Islet of Langerhans (tissue), 1 donor: ENCODE measurements at regions not wholly inside any gene's neighbourhood (a gene's known extent, or its start where the extent isn't known, plus 50 kb on each side); places are given as distances from the start of the nearest gene placed in this dataset.

Source experiments
- FAIRE-seq: peaks from one replicate; lab custom pipeline; 2011; peaks lifted over from hg19 to GRCh38; lab: Jason Lieb, UNC

DNA sequence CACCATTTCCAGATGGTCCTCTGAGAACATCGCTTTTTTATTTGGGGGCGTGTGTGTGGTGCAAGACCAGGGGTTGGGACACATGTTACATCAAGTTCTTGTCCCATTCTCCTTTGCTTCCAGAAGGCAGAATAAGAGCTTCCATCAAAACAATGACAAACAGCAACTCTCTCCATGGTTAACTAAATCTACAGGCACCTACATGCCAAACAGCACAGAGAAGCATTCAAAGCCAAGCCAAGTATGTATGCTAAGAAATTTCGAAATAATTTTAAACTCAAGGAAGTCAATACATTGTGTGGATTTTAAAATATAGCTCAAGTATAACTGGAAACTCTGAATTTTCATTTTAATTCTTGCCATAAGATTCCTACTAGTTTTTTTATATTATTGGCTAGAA is 105.6 kb downstream of the SEC61B start:
- no peak for FAIRE-seq

DNA sequence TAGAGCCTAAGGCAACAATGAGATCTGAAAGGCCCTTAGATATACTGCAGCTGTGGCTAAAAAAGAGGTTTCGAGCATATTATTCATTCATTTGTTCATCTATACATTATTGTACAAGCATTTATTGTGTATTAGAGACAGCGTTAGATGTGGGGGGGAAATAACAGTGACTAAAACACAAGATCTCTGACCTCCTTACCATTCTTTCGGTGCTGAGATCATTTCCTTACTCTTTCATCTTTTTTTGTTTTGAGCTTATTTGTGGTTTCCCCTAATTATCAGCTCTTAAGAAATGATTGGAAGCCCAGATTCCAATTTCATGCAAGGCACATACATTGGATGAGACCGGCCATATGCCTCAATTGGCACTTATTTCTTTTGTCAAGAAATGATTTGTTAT is 113.2 kb downstream of the SEC61B start:
- FAIRE-seq, result no peak

DNA sequence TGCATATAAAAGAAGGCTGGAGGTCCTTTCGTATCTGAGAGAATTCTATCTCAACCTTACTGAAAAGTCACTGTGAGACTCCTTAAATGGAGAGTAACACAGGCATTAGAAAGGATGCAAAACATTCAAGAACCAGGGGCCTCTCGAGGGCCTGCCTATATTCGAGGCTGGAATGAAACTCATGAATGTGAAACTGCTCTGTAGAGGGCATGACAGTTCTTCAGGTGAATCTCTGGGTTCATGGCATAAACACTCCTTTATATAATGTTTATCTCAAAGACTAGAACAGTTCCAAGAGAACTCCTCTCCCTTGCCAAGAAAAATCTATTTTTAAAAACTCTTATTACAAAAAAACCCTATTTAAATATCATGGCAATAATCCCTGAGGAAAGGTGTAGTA is 113.9 kb downstream of the SEC61B start:
- no peak for FAIRE-seq

DNA sequence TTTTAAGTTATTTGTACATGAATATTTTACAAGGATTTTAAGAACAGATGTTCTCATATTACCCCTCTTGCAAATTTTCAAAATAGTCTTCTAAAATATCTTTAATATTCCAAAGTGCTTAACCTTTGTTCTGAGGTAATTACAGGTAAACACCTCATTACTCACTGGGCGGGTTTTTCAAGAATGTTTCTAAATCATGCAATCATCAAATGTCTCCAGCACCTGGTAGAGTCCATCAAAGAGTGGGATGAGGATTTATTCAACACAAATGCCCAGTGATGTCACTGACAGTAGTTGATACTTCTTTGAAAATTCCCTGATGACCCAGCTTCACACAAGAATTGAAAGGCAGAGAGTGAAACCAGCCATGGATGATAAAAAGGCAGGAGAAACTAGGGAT is 114.4 kb downstream of the SEC61B start:
- FAIRE-seq, result no peak

DNA sequence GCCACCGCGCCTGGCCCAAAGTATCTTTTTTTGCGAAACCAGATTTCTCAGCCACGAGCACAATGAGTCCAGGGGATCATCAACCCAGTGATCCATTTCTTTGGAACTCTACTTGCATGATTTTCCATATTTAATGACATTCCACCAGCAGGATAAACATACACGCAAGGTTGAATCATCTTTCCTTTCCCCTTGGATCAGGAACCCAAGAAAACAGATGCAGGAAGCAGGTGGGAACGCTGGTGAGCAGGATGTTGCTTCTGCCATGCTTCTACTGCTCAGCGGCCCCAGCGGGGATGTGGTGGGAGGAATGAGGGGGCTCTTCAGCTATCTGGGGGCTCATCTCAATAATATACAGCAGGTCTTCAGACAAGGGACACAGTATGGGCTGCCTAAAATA is 118.2 kb downstream of the SEC61B start:
- FAIRE-seq, result no peak

DNA sequence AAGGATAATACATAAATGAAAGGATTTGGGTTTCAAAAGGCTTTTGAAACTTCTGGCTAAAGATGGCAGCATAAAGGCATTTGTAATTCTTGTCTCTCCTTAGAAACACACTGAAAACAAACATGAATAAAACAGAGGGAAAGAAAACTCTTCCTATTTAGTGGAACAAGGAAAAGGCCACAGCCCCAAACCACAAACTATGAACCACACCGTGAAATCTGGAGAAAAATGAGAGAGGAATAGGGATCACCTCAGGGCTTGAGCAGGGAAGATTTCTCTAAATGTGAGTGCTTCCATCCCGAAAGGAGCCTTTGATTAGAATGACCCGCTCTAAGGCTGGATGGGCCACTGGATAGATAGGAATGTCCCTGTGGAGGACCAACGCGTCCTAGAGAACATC is 119.6 kb downstream of the SEC61B start:
- FAIRE-seq, result no peak

DNA sequence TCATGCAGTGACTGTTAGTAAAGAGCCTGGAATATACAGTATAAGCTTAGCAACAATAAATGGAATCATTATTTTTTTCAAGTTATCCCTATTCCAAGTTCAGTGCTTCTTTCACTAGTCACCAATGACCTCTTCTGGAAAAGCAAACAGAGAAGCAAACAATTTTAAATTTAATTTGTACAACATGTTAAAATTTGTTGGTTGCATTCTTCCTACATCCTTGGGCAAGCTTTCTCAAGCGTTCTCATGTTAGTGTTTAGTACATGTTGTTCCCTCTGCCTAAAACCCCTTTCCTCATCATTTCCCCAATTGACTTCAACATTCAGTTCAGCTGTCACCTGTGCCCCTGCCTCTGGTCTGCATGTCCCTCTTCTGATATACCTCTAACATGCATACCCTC is 123.4 kb downstream of the SEC61B start:
- no peak for FAIRE-seq

DNA sequence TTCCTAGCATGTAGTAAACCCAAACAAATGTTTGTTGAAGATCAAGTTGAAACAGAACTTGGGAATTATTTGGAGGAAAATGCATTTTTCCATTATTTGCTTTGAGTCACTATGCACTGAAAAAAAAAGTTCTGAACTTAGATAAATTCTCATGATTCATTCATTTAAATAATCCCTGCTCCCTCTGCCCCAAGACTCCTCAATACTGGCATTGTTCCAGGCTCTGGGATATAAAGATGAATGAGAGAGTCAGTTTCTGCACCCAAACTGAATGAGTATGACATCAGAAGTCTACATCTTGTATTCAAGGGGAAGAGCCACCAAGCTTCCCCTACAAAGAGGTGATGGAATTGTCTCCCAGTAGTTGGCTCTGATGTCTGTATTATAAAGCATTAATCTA is 123.9 kb downstream of the SEC61B start:
- FAIRE-seq, result no peak

DNA sequence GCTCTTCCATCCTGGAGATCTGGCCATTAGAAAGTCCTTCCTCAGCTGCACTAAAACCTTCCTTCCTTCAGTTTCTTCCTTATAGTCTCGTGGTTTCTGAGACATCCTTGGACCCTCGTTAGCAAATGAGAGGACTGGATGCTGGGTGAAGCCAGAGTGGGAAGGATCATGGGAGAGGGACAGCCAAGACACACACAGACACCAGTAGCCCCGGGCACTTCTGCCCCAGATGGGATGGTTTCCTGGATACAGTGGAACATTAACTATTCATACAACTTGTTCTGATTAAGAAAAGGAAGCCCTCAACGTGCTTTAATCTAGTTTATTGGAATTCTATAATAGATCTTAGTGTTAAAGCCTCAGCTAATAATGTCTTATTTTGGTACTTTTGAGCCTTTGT is 125.5 kb downstream of the SEC61B start:
- no peak for FAIRE-seq

DNA sequence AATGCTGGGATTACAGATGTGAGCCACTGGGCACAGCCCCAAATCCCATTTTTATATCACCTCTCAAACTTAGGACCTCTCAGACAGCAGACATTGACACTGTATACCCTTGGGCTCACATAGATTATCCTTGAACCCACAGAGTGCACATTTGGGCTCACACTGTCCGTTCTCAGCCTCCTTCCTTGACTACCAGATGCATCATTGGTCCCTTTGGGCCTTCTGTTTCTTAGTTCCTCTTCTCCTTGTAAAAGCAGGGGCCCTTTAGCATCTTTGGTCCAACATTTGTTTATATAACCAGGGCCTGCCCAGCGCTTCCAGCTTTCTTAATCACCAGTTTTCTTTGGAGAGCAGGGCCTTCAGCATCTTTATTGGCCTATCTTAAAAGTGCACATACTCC is 126.2 kb downstream of the SEC61B start:
- no peak for FAIRE-seq

DNA sequence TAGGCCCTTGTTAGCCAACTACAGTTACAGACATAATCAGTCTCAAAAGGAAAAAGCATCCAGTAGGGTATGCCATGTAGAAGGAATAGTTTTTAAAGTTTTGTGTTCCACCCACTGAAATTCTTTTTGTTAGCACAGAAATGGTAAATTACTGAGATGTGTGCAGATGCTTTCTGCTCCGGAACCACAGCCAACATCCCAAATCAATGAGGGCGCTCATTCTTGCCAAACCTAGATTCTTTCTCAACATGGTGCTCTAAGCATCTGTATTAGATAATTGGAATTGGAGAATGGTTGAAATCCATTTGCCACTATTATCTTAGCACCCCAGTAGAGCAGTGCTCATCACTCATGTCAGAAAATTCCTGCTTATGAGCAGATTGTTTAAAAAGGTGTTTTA is 127.8 kb downstream of the SEC61B start:
- no peak for FAIRE-seq

DNA sequence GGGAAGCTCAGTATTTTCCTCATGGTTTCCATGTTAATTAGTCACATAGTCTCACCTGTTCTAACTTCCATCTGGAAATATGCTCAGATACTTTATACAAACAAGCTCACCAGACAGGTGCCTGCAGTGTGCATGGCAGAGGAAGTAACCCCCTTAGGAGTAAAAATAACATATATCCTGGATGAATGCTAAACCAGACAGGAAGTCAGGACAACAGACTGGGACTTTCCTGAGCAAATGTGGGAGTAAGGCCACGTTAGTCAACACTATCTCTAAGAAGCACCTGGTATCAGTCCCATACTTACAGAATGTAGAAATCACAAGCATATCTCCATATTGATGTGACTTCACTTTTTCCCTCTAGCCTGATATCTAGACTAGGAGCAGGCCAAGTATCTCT is 128.4 kb downstream of the SEC61B start:
- no peak for FAIRE-seq

DNA sequence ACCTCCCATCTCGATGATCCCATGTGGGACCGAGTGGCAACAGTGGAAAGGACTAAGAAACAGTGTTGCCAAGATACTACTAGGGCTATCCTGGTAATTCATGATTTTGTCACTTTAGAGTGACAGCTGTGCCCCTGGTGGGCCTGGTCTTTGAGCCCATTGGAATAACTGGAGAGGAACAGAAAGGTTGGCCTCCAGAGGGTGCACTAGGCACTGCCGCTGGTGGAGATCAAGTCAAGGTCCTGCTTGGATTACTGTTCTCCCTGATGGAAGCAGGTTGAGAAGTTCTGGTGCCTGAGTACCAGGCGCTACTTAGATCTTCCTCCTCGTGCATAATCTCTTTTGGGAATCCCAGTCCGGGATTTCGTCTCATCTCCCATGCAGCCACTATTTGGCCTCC is 129.6 kb downstream of the SEC61B start:
- no peak for FAIRE-seq

DNA sequence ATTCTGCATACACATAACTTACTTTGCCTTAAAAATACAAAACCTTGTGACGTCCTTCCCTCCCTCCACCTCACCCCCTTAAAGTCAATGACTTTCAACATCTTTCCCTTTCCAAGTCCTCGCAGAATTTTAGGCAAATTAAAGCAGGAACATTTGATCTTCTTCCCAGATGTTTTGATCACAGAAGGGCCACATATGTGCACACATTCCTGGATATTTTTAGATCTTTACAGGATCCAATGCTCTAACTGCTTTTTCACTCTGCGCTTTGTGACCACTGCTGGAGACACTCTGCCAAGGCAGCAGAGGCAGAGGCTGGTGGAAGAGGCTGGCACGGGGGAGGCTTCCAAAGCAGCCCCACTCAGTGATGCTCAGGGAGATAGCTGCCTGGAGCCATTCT is 130.7 kb downstream of the SEC61B start:
- no peak for FAIRE-seq

DNA sequence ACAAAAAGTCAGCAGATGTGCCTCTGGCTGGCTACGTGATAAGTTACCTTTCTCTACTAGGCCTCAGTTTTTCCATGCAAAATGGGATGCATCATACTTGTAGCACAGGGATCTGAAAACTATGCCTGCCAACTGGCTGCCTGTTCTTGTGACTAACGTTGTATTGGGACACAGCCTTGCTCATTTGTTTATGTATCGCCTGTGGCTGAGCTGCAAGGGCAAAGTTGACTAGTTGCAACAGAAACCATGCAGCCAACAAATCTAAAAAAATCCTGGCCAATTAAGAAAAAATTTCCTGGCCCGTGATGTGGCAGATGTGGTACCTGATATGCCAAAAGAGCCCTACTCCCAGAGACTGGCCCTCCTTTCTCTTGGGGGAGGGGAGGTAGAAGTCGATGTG is 131.3 kb downstream of the SEC61B start:
- FAIRE-seq, result no peak

DNA sequence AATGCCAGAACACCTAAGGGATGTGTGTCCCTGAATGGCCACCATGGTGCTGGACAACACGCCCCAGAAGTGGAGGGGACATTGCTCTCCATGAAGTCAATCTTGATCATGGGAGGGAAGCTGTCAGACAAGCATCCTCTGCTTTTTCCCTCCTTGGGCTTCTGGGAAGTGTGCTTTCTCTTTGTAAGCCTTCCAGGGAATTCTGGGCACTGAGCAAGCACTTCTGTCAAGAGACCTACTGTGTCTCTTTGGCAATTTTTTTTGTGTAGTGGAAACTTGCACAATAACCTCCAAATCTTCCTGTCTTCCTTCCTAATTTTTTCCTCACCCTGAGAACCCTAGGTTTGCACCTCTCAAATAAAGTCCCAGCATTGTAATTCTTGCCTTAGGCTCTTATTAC is 132.0 kb downstream of the SEC61B start:
- FAIRE-seq, result no peak

DNA sequence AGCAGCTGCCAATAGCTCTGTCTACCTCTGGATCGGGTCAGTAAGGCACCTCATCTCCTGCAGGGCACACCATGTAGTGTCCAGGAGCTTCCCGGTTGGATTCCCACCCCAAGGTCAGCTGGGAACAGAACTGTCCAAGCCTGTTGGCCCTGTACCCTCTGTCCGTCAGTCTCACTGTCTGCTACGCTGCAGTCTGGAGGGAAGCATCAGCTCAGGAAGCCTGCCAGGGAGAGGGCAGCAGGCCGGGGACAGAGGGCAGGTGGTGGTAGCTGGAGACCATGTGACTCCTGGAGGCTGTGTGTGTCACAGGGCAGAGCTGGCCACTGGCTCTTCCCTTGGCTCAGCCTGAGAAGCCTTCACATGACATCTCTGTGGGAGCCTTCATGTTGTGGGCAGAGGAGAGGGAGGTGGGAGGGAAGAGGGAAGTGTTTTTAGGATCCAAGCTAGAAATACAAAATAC is 134.5 kb downstream of the SEC61B start:
- FAIRE-seq, result no peak

DNA sequence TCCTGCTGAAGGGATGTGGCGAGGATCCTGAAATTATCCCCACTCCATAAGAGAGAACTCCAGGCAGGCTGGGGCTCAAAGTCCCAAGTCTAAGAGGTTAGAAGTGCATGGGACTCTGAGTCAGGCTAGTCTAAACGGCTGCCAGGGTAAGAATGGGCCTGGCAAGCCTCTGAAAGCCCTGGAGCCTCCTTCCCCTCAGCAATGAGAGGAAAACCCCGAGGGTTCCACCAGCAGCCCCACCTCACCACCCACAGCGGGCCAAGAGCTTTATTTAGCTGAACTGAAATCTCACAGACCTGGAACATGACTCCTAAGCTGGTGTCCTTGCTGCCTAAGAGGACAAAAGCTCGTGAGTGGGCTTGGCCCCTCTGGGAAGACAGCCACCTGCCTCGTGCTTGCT is 135.5 kb downstream of the SEC61B start:
- no peak for FAIRE-seq

DNA sequence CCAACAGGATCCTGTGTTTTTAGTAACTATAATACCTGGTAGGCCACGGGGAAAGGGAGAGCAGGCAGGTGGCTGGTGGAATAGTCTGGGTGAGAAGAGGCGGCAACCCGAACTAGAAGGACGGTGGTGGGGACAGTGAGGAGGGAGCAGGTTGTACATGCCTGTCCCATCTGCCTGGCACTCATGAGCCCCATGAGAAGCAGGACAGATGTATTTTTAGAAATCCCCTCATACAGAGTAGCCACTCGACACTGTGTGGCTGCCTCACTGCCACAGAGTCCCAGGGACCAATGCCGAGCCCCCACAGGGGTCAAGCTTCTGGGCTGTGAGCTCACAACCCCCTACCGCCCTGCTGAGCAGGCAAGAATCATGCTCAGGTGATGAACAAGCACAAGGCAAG is 136.6 kb downstream of the SEC61B start:
- no peak for FAIRE-seq

DNA sequence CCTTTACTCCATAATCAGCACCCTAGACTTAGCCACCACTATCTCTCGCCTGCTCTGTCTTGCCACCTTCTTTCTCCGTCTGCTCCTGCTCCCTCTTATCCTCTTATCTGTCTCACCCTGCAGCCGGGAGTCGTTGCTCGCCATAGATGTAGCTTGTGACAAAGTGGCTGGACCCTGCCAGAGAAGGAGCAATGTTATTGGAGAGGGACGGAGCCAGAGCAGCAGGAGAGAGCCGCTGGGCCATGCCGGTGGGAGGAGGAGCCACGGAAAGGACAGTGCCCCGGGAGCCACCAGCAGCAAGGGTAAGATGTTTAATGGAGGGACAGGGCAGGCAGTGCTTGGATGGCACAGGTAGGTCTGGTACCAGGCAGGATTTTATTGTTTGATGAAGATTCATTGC is 137.3 kb downstream of the SEC61B start:
- no peak for FAIRE-seq

DNA sequence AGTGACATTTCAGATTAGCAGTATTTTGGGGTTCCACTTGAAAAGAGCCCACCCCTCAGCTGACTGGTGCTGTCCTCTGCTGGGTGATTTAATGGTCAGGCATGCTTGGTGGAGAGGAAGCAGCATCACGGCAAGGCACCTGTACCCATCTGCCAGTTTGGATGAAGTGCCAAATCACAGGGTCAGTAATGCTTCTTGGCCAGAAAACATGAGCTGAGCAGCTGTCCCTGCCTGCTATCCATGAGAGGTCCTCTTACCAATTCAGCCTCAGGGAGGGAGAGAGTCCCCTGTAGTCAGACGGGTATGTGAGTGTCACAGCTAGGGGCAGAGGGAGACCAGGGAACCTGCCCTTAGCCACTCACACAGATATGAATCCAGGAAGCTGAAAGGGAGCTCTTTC is 137.9 kb downstream of the SEC61B start:
- no peak for FAIRE-seq

DNA sequence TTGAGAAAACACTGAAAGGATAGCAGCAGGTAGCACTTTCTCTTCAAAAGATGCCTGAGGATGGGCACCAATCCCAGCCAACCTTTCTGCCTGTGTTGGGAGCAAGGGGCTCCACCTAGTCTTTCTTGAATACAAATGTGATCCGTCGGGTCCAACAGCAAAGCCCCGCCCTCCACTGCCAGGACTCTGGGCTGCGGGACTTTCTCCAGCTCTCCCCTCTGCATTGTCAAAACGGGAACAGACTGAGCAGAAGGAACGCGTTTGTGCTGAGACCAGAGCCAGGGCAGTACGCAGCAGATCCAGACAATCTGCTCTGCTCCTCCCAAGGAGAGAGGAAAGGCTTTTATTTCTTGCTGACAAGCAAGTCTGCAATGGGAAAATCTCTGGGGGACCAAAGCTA is 139.7 kb downstream of the SEC61B start:
- no peak for FAIRE-seq

DNA sequence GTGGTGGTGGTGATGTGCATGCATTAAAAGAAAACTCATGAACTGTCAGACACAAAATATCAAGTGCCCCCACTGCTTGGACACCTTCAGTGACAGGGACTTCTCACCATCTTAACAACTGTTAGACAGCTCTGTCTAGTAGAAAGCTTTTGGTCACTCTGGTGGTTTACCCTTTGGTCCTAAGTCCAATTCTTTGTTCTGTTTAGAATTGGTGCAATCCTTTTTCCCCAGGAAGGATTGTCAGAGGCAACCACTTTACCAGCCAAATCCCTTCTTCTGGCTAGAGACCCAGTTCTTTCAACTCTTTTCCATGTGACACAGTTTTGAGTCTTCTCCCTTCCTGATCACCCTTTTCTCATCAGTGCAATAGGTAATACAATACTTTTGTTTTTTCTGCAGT is 140.2 kb downstream of the SEC61B start:
- FAIRE-seq, result no peak

DNA sequence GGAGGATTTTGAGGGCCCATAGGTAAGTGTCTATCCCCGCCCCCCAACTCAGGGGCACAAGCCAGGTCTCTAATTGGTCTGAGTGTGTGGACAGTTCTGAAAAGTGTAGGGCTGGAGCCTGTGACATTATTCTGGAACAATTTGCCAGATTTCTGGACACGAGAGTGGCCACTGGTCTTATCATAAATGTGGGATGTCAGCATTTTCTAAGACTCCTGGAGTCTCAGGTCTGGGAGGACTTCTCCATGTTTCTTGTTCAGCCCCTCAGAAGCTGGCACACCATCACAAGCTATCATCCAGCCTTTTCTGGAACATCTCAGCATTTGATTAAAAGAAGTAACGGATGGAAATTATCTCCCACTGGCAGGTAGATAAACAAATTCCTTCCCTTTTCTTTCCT is 141.4 kb downstream of the SEC61B start:
- FAIRE-seq, result no peak

DNA sequence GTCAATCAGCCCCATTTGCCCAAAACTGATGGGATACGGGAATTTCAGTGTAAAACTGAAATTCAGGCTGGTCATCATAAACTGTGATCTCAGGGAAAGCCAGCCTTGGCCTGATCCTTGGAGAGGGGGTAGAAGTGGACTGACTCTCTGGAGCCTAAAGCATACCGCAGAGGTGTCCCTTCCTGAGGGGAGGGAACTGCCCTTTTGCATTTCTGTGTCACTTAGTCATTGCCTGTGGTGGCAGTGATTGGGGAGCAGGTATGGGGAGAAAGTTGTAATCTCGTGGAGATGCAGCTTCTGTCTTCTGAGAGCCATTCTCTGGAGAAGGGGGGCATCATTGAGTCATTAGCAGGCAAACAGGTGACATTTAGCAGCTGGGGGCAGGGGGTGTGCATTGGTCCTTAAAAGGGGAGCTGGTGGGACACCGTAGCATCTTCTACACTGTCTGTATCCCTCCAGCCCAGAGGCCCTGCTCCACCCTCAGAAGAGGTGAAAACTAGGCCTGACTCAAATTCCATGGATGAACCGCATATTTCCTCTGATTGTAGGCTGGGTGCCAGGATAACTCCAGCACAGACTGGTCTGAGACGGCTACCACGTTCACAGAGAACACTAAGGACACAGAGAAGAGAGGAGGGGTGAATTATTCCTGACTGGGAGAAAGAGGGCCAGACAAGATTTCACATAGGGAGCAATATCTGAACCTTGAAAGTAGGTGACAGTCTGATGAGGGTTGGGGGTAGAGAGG is 143.3 kb downstream of the SEC61B start:
- FAIRE-seq, result no peak
